ENCODE measurements at regions not wholly inside any gene's neighbourhood (a gene's known extent, or its start where the extent isn't known, plus 50 kb on each side); places are given as distances from the start of the nearest gene placed in this dataset.

DNA sequence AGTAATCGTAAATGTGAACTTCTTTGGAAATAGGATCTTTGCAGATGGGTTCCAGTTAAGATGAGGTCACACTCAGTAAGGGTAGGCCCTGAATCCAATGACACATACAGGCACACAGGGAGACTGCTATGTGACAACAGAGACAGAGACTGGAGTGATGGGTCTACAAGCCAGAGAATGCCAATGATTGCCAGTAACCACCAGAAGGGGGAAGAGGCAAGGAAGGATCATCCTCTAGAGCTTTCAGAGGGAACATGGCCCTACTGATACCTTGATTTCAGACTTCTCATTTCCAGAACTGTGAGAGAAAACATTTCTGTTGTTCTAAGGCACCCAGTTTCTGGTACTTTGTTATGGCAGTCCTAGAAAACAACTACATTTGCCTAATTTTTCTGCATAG, 73.1 kb upstream of the CCDC160 start:
- intact Hi-C loops (cut with micrococcal nuclease), result no loop called here
- no peaks in the 10 kb centered on the region for H3K36me3 ChIP-seq (replicated peaks in 1 of 2; ENCODE audit: control extremely low read depth in 1 of 2, control insufficient read depth in 1 of 2, extremely low read depth in 1 of 2, insufficient read depth in 2 of 2, low read length in 1 of 2)
- ATAC-seq (ENCODE audit: low read depth), result no peak
- no peak for DNase-seq
- peaks cover 0 to 4% of the 10 kb centered on the region in 2 donors for H3K4me1 ChIP-seq (ENCODE audit: control insufficient read depth in 2 of 2, insufficient read depth in 2 of 2, low read length in 2 of 2)
- no peak overlapping the region for H3K4me3 Mint-ChIP-seq
- H3K9me3 ChIP-seq (ENCODE audit: control extremely low read depth in 1 of 3, control insufficient read depth in 2 of 3, insufficient read depth in 1 of 3, low read length in 2 of 3), result no peaks in the 10 kb centered on the region
- POLR2A ChIA-PET, result no interaction called here
- CTCF ChIA-PET, result no interaction called here
- H3K9me3 Mint-ChIP-seq (ENCODE audit: insufficient read depth), result no peaks in the 10 kb centered on the region
- no peak overlapping the region for H3K27ac Mint-ChIP-seq
- no peak overlapping the region for H3K4me2 ChIP-seq (replicated peaks; ENCODE audit: low read depth, low read length, poor library complexity, severe bottlenecking)
- no peak overlapping the region for H2AFZ ChIP-seq (ENCODE audit: insufficient read depth, low read depth, low read length, poor library complexity, severe bottlenecking)
- no peak overlapping the region for H3K4me3 ChIP-seq (ENCODE audit: control extremely low read depth in 1 of 5, extremely low read depth in 1 of 5, insufficient read depth in 1 of 5, low read depth in 2 of 5, low read length in 4 of 5)
- no peaks in the 10 kb centered on the region for H4K20me1 ChIP-seq (ENCODE audit: control insufficient read depth, insufficient read depth, low read length, poor library complexity, severe bottlenecking)
- H3K27me3 Mint-ChIP-seq, result no peaks in the 10 kb centered on the region
- WGBS (ENCODE audit: insufficient coverage), result no CpG with 5 or more reads among the region's 1 CpG
- H3K27me3 ChIP-seq (replicated peaks in 1 of 4; ENCODE audit: control extremely low read depth in 1 of 4, control insufficient read depth in 3 of 4, insufficient read depth in 4 of 4, low read length in 3 of 4), result no peaks in the 10 kb centered on the region
- no peak overlapping the region for H3K9ac ChIP-seq (ENCODE audit: low read length)
- H3K79me2 ChIP-seq (ENCODE audit: control insufficient read depth, insufficient read depth, low read length), result no peaks in the 10 kb centered on the region
- no peak for TF ChIP-seq EZH2 (IDR thresholded peaks at IDR 0.05; ENCODE audit: borderline replicate concordance, insufficient read depth, low read depth, low read length, poor library complexity, severe bottlenecking)
- TF ChIP-seq, protein P1, sequence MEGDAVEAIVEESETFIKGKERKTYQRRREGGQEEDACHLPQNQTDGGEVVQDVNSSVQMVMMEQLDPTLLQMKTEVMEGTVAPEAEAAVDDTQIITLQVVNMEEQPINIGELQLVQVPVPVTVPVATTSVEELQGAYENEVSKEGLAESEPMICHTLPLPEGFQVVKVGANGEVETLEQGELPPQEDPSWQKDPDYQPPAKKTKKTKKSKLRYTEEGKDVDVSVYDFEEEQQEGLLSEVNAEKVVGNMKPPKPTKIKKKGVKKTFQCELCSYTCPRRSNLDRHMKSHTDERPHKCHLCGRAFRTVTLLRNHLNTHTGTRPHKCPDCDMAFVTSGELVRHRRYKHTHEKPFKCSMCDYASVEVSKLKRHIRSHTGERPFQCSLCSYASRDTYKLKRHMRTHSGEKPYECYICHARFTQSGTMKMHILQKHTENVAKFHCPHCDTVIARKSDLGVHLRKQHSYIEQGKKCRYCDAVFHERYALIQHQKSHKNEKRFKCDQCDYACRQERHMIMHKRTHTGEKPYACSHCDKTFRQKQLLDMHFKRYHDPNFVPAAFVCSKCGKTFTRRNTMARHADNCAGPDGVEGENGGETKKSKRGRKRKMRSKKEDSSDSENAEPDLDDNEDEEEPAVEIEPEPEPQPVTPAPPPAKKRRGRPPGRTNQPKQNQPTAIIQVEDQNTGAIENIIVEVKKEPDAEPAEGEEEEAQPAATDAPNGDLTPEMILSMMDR (IDR thresholded peaks at IDR 0.05), result no peak
- no peak overlapping the region for H3K27ac ChIP-seq (ENCODE audit: low read length in 2 of 2)
- H3K4me1 Mint-ChIP-seq, result peaks cover 8% of the 10 kb centered on the region

DNA sequence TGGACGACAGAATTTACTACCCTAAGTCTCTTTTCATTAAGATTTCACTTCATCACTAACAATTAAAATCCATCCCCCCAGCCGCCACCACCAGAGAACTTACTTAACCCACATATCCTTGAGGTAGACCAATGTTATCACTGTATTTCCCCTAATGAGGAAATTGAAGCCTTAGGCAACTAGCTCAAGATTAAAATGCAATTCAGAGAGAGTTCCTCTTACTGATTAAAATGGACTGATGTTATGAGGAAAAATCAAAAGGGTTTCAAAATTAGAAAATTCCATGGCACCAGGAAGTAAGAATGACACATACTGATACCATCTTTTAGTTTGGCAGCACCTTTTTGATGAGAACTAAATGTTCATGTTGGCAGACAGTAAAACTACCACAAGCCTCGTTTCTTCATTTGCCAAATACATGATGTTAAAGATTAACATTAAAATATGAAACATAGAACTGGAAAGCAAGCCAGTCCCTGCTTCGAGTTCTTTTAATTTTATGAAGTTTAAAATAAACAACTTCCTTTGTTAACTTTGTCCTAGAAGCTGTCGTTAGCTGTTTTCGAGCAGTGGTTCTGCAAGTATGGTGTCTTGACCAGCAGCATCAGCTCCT, 69.3 kb upstream of the CCDC160 start:
- H3K4me3 Mint-ChIP-seq, result no peak overlapping the region
- Histone ChIP-seq H2AFZ (ENCODE audit: insufficient read depth, low read depth, low read length, poor library complexity, severe bottlenecking) (no peak overlapping the region), H3K27ac (ENCODE audit: low read length in 2 of 2) (no peak overlapping the region), H3K4me3 (ENCODE audit: control extremely low read depth in 1 of 5, extremely low read depth in 1 of 5, insufficient read depth in 1 of 5, low read depth in 2 of 5, low read length in 4 of 5) (no peak overlapping the region), H3K4me1 (ENCODE audit: control insufficient read depth in 2 of 2, insufficient read depth in 2 of 2, low read length in 2 of 2) (no peaks in the 10 kb centered on the region), H4K20me1 (ENCODE audit: control insufficient read depth, insufficient read depth, low read length, poor library complexity, severe bottlenecking) (no peaks in the 10 kb centered on the region), H3K9ac (ENCODE audit: low read length) (no peak overlapping the region), H3K79me2 (ENCODE audit: control insufficient read depth, insufficient read depth, low read length) (no peaks in the 10 kb centered on the region), H3K9me3 (ENCODE audit: control extremely low read depth in 1 of 3, control insufficient read depth in 2 of 3, insufficient read depth in 1 of 3, low read length in 2 of 3) (no peaks in the 10 kb centered on the region), H3K27me3 (replicated peaks in 1 of 4; ENCODE audit: control extremely low read depth in 1 of 4, control insufficient read depth in 3 of 4, insufficient read depth in 4 of 4, low read length in 3 of 4) (no peaks in the 10 kb centered on the region), H3K36me3 (replicated peaks in 1 of 2; ENCODE audit: control extremely low read depth in 1 of 2, control insufficient read depth in 1 of 2, extremely low read depth in 1 of 2, insufficient read depth in 2 of 2, low read length in 1 of 2) (no peaks in the 10 kb centered on the region), H3K4me2 (replicated peaks; ENCODE audit: low read depth, low read length, poor library complexity, severe bottlenecking) (no peak overlapping the region)
- ChIA-PET POLR2A (no interaction called here), CTCF (no interaction called here)
- TF ChIP-seq, protein P1 (IDR thresholded peaks at IDR 0.05), result no peak
- TF ChIP-seq EZH2 (IDR thresholded peaks at IDR 0.05; ENCODE audit: borderline replicate concordance, insufficient read depth, low read depth, low read length, poor library complexity, severe bottlenecking), result no peak
- H3K9me3 Mint-ChIP-seq (ENCODE audit: insufficient read depth), result no peaks in the 10 kb centered on the region
- intact Hi-C loops (cut with micrococcal nuclease), result no loop called here
- no peak overlapping the region for H3K27ac Mint-ChIP-seq
- H3K4me1 Mint-ChIP-seq, result peaks cover 2% of the 10 kb centered on the region
- ATAC-seq (ENCODE audit: low read depth), result no peak
- no CpG with 5 or more reads among the region's 6 CpGs for WGBS (ENCODE audit: insufficient coverage)
- H3K27me3 Mint-ChIP-seq, result no peaks in the 10 kb centered on the region
- DNase-seq, result no peak
